HL-60 (cell line): ENCODE measurements at regions not wholly inside any gene's neighbourhood (a gene's known extent, or its start where the extent isn't known, plus 50 kb on each side); places are given as distances from the start of the nearest gene placed in this dataset.

Experiments used
- GABPA ChIP-seq: IDR thresholded peaks from 2 replicates; pipeline ENCODE4 v1.6.1; 2012; ENCODE audit warnings: low read depth
- POLR2AphosphoS5 ChIP-seq: IDR thresholded peaks from 2 replicates; pipeline ENCODE4 v1.6.1; 2012; ENCODE audit warnings: low read depth
- SPI1 ChIP-seq: IDR thresholded peaks from 2 replicates; pipeline ENCODE4 v1.6.1; 2012; ENCODE audit warnings: low read depth, mild to moderate bottlenecking, borderline replicate concordance
- TF ChIP-seq, protein P1 (sequence below): IDR thresholded peaks from one replicate; pipeline ENCODE4 v1.5.1; 2011; ENCODE audit warnings: low read length, control low read depth, inconsistent platforms; ENCODE audit not compliant: insufficient read depth
- TF ChIP-seq, protein P2 (sequence below): IDR thresholded peaks from 2 replicates; pipeline ENCODE4 v1.6.1; 2012; ENCODE audit warnings: low read depth; ENCODE audit not compliant: insufficient replicate concordance

DNA sequence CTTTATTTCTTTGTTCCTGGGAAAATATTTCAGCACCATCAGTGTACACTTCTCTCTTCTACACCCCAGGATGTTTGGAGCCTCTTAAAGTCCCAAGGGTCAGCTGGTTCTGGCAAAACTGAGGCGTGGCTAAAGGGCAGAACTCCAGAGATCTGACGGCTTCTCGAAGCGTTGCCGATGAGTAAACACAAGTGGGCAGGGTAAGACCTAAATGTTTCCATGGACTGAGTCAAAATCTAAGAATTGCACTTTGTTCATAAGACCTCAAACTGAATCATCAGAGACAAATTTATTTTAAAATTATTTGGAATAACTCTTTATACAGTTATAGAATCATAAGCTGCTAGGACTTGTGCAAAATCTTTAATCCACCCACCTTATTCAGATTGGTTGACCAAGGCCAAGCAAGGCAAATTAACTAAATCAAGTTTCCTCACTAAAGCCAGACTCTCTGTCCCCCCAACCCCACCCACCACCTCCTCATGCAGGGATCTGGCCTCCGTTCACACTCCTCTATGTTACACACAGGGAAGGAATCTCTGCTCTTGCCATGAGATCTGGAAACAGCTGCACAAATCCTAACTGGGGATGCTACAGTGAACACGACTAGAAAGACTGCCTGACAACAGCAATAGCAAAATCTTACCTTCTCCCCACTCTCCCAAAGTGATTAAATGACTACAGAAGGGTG, 342.6 kb upstream of the KLHL29 start:
- no peak for TF ChIP-seq GABPA
- TF ChIP-seq, protein P1, sequence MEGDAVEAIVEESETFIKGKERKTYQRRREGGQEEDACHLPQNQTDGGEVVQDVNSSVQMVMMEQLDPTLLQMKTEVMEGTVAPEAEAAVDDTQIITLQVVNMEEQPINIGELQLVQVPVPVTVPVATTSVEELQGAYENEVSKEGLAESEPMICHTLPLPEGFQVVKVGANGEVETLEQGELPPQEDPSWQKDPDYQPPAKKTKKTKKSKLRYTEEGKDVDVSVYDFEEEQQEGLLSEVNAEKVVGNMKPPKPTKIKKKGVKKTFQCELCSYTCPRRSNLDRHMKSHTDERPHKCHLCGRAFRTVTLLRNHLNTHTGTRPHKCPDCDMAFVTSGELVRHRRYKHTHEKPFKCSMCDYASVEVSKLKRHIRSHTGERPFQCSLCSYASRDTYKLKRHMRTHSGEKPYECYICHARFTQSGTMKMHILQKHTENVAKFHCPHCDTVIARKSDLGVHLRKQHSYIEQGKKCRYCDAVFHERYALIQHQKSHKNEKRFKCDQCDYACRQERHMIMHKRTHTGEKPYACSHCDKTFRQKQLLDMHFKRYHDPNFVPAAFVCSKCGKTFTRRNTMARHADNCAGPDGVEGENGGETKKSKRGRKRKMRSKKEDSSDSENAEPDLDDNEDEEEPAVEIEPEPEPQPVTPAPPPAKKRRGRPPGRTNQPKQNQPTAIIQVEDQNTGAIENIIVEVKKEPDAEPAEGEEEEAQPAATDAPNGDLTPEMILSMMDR: no peak
- TF ChIP-seq POLR2AphosphoS5: no peak
- TF ChIP-seq, protein P2, sequence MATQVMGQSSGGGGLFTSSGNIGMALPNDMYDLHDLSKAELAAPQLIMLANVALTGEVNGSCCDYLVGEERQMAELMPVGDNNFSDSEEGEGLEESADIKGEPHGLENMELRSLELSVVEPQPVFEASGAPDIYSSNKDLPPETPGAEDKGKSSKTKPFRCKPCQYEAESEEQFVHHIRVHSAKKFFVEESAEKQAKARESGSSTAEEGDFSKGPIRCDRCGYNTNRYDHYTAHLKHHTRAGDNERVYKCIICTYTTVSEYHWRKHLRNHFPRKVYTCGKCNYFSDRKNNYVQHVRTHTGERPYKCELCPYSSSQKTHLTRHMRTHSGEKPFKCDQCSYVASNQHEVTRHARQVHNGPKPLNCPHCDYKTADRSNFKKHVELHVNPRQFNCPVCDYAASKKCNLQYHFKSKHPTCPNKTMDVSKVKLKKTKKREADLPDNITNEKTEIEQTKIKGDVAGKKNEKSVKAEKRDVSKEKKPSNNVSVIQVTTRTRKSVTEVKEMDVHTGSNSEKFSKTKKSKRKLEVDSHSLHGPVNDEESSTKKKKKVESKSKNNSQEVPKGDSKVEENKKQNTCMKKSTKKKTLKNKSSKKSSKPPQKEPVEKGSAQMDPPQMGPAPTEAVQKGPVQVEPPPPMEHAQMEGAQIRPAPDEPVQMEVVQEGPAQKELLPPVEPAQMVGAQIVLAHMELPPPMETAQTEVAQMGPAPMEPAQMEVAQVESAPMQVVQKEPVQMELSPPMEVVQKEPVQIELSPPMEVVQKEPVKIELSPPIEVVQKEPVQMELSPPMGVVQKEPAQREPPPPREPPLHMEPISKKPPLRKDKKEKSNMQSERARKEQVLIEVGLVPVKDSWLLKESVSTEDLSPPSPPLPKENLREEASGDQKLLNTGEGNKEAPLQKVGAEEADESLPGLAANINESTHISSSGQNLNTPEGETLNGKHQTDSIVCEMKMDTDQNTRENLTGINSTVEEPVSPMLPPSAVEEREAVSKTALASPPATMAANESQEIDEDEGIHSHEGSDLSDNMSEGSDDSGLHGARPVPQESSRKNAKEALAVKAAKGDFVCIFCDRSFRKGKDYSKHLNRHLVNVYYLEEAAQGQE: no peak
- TF ChIP-seq SPI1: no peak
